AG09309 (cell line): ENCODE measurements at regions not wholly inside any gene's neighbourhood (a gene's known extent, or its start where the extent isn't known, plus 50 kb on each side); places are given as distances from the start of the nearest gene placed in this dataset.

Experiments used
- DNase-seq: peaks from one replicate; pipeline ENCODE4 v3.0.0-alpha.2; 2010; ENCODE audit warnings: low read depth
- H3K4me3 ChIP-seq: 2 replicates; pipeline ENCODE4 v1.5.1; 2011; ENCODE audit warnings: mild to moderate bottlenecking, low read depth, low read length, moderate library complexity; ENCODE audit not compliant: control insufficient read depth
- CTCF ChIP-seq: IDR thresholded peaks from 2 replicates; pipeline ENCODE4 v1.5.1; 2011; ENCODE audit warnings: mild to moderate bottlenecking, low read depth, low read length, inconsistent platforms; ENCODE audit not compliant: insufficient read depth, control insufficient read depth; ENCODE audit errors: missing control alignments

GRCh38 chr18:10400534-10401307 lies 53.7 kb upstream of the APCDD1 start:
- no peak for DNase-seq
- no peak for TF ChIP-seq CTCF
- H3K4me3 ChIP-seq: no peak overlapping the region

GRCh38 chr18:10401521-10401920 lies 52.9 kb upstream of the APCDD1 start:
- DNase-seq: no peak
- no peak overlapping the region for H3K4me3 ChIP-seq
- no peak for TF ChIP-seq CTCF

GRCh38 chr18:10401930-10402329 lies 52.5 kb upstream of the APCDD1 start:
- TF ChIP-seq CTCF: no peak
- no peak for DNase-seq
- no peak overlapping the region for H3K4me3 ChIP-seq

- no peak for DNase-seq
- no peak overlapping the region for H3K4me3 ChIP-seq
- no peak for TF ChIP-seq CTCF
Observed at GRCh38 chr18:10402871-10403559, 51.4 kb upstream of the APCDD1 start.

GRCh38 chr18:10403708-10404107 lies 50.7 kb upstream of the APCDD1 start:
- TF ChIP-seq CTCF: no peak
- DNase-seq: no peak
- H3K4me3 ChIP-seq: no peak overlapping the region

GRCh38 chr18:10404168-10404567 lies 50.3 kb upstream of the APCDD1 start:
- TF ChIP-seq CTCF: no peak

More at GRCh38 chr18:10404168-10404567, 50.3 kb upstream of the APCDD1 start:
- H3K4me3 ChIP-seq: no peak overlapping the region
- DNase-seq: no peak
